ENCODE measurements at regions not wholly inside any gene's neighbourhood (a gene's known extent, or its start where the extent isn't known, plus 50 kb on each side); places are given as distances from the start of the nearest gene placed in this dataset.

- no peaks in the 10 kb centered on the region for H3K27me3 ChIP-seq (ENCODE audit: control insufficient read depth, insufficient read depth, low read length)
- H3K4me1 ChIP-seq (ENCODE audit: control insufficient read depth in 2 of 3, insufficient read depth in 2 of 3, low read depth in 1 of 3, low read length in 3 of 3), result no peaks in the 10 kb centered on the region
- no peak overlapping the region for H3K9ac ChIP-seq (ENCODE audit: low read length in 3 of 3)
- intact Hi-C loops (cut with DNase I), result no loop called here
- no peaks in the 10 kb centered on the region for H3K36me3 ChIP-seq (ENCODE audit: control insufficient read depth in 2 of 3, insufficient read depth in 3 of 3, low read length in 3 of 3)
- H3K9me3 ChIP-seq (ENCODE audit: control insufficient read depth in 2 of 3, insufficient read depth in 1 of 3, low read length in 3 of 3), result no peaks in the 10 kb centered on the region
- no peak overlapping the region for H3K4me3 ChIP-seq (ENCODE audit: low read length in 3 of 3)
- no peak overlapping the region for H3K27ac ChIP-seq (ENCODE audit: low read depth in 2 of 2, low read length in 2 of 2)
- TF ChIP-seq, protein P1, sequence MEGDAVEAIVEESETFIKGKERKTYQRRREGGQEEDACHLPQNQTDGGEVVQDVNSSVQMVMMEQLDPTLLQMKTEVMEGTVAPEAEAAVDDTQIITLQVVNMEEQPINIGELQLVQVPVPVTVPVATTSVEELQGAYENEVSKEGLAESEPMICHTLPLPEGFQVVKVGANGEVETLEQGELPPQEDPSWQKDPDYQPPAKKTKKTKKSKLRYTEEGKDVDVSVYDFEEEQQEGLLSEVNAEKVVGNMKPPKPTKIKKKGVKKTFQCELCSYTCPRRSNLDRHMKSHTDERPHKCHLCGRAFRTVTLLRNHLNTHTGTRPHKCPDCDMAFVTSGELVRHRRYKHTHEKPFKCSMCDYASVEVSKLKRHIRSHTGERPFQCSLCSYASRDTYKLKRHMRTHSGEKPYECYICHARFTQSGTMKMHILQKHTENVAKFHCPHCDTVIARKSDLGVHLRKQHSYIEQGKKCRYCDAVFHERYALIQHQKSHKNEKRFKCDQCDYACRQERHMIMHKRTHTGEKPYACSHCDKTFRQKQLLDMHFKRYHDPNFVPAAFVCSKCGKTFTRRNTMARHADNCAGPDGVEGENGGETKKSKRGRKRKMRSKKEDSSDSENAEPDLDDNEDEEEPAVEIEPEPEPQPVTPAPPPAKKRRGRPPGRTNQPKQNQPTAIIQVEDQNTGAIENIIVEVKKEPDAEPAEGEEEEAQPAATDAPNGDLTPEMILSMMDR (IDR thresholded peaks at IDR 0.05; ENCODE audit: borderline replicate concordance, extremely low read depth, insufficient read depth), result no peak
- DNase-seq (no peak), FAIRE-seq (no peak)
Observed at GRCh38 chr6:80642452-80642851, 536.0 kb downstream of the BCKDHB start.

DNA sequence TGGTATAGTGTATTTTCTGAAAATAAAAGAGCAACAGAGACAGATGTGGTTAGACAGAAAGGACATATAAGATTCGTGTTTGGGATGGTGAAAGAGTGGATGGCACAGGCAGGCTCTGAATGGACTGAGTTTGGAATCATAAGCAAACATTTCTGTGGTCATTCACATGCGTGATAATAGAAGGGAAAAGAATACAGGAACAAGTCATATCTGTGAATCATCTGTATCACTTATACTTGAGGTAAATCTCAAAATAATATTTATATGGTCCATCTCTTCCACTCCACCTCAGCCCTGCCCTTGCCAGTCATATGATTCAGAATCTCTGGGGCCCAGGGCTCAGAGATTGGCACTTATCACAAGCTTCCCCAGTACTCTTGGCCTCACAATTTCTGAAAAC lies 535.1 kb downstream of the BCKDHB start:
- no peak for DNase-seq
- Histone ChIP-seq H3K4me1 (ENCODE audit: control insufficient read depth in 2 of 3, insufficient read depth in 2 of 3, low read depth in 1 of 3, low read length in 3 of 3) (no peaks in the 10 kb centered on the region), H3K27me3 (ENCODE audit: control insufficient read depth, insufficient read depth, low read length) (no peaks in the 10 kb centered on the region), H3K27ac (ENCODE audit: low read depth in 2 of 2, low read length in 2 of 2) (no peak overlapping the region), H3K4me3 (ENCODE audit: low read length in 3 of 3) (no peak overlapping the region), H3K9ac (ENCODE audit: low read length in 3 of 3) (no peak overlapping the region), H3K9me3 (ENCODE audit: control insufficient read depth in 2 of 3, insufficient read depth in 1 of 3, low read length in 3 of 3) (no peaks in the 10 kb centered on the region), H3K36me3 (ENCODE audit: control insufficient read depth in 2 of 3, insufficient read depth in 3 of 3, low read length in 3 of 3) (no peaks in the 10 kb centered on the region)
- TF ChIP-seq, protein P1 (IDR thresholded peaks at IDR 0.05; ENCODE audit: borderline replicate concordance, extremely low read depth, insufficient read depth), result no peak
- FAIRE-seq, result no peak
- intact Hi-C loops (cut with DNase I), result no loop called here

DNA sequence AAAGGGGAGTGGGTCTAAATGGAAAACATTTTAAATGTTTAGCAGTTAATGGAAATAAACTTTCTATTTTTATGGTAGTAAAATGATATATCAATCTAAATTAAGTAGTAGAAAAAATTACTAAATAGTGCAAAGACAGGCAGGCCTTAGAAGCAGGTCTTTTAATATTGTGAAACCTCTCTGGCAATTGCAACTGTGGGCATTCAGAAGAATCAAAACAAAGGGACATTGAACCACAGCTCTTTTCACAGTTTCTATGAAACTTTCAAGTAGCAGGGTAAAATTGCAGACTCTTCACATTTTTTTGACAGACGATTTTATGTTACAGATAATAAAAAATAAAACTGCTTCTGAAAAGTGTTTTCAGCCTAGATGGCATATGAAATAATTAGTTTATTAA lies 533.7 kb downstream of the BCKDHB start:
- TF ChIP-seq, protein P1 (IDR thresholded peaks at IDR 0.05; ENCODE audit: borderline replicate concordance, extremely low read depth, insufficient read depth), result no peak
- H3K4me3 ChIP-seq (ENCODE audit: low read length in 3 of 3), result no peak overlapping the region

GRCh38 chr6:80639181-80639629 lies 532.7 kb downstream of the BCKDHB start:
- no peak overlapping the region for H3K27ac ChIP-seq (ENCODE audit: low read depth in 2 of 2, low read length in 2 of 2)

More for the DNA sequence above, 533.7 kb downstream of the BCKDHB start:
- intact Hi-C loops (cut with DNase I), result no loop called here
- no peaks in the 10 kb centered on the region for H3K27me3 ChIP-seq (ENCODE audit: control insufficient read depth, insufficient read depth, low read length)
- FAIRE-seq (no peak), DNase-seq (no peak)
- H3K9ac ChIP-seq (ENCODE audit: low read length in 3 of 3), result no peak overlapping the region
- H3K4me1 ChIP-seq (ENCODE audit: control insufficient read depth in 2 of 3, insufficient read depth in 2 of 3, low read depth in 1 of 3, low read length in 3 of 3), result no peaks in the 10 kb centered on the region
- no peaks in the 10 kb centered on the region for H3K9me3 ChIP-seq (ENCODE audit: control insufficient read depth in 2 of 3, insufficient read depth in 1 of 3, low read length in 3 of 3)
- no peaks in the 10 kb centered on the region for H3K36me3 ChIP-seq (ENCODE audit: control insufficient read depth in 2 of 3, insufficient read depth in 3 of 3, low read length in 3 of 3)
- H3K27ac ChIP-seq (ENCODE audit: low read depth in 2 of 2, low read length in 2 of 2), result no peak overlapping the region

More at GRCh38 chr6:80639181-80639629, 532.7 kb downstream of the BCKDHB start:
- FAIRE-seq (no peak), DNase-seq (peak in 1 of 5 donors; percentile 1)
- Histone ChIP-seq H3K9me3 (ENCODE audit: control insufficient read depth in 2 of 3, insufficient read depth in 1 of 3, low read length in 3 of 3) (no peaks in the 10 kb centered on the region), H3K27me3 (ENCODE audit: control insufficient read depth, insufficient read depth, low read length) (no peaks in the 10 kb centered on the region), H3K36me3 (ENCODE audit: control insufficient read depth in 2 of 3, insufficient read depth in 3 of 3, low read length in 3 of 3) (no peaks in the 10 kb centered on the region), H3K9ac (ENCODE audit: low read length in 3 of 3) (no peak overlapping the region), H3K4me1 (ENCODE audit: control insufficient read depth in 2 of 3, insufficient read depth in 2 of 3, low read depth in 1 of 3, low read length in 3 of 3) (no peaks in the 10 kb centered on the region), H3K4me3 (ENCODE audit: low read length in 3 of 3) (no peak overlapping the region)
- TF ChIP-seq, protein P1 (IDR thresholded peaks at IDR 0.05; ENCODE audit: borderline replicate concordance, extremely low read depth, insufficient read depth), result no peak
- intact Hi-C loops (cut with DNase I), result no loop called here

All from kidney (tissue), 13 donors.